Adrenal gland (tissue), 5 donors: ENCODE measurements at regions not wholly inside any gene's neighbourhood (a gene's known extent, or its start where the extent isn't known, plus 50 kb on each side); places are given as distances from the start of the nearest gene placed in this dataset.

Source experiments
- POLR2A ChIP-seq, 2 donors: fragments of 450-650 bp; IDR thresholded peaks; one replicate each; pipeline ENCODE4 v1.6.1; 2017; ENCODE audit warnings: antibody characterized with exemption in 2 of 2, mild to moderate bottlenecking in 2 of 2, moderate library complexity in 1 of 2
- TF ChIP-seq, protein P1 (sequence below), 6 experiments: fragments of 450-650 bp in 4 of 6; fragments of 200-600 bp in 2 of 6; sonication (generic) in 1 of 6; IDR thresholded peaks; 1 replicate in 5 of 6; 2 replicates in 1 of 6; pipeline versions ENCODE4 v1.5.1 to v1.8.0; 2016 to 2021; ENCODE audit warnings: antibody characterized with exemption in 6 of 6, mild to moderate bottlenecking in 2 of 6, moderate library complexity in 1 of 6
- donor health status: DM: no; HTN: no; CAD: no.

DNA sequence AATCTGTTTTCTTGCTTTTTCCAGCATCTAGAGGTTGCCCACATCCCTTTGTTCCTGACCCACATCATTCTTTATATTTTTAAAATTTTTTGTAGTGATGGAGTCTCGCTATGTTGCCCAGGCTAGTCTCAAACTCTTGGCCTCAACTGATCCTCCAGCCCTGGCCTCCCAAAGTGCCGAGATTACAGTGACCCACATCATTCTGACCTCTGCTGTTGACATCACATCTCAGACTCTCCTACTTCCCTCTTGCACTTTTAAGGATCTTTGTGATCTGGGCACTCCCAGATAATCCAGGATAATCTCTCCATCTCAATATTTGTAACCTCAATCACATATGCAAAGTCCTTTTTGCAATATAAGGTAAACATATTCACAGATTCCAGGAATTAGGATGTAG is 266.6 kb downstream of the MEX3B start:
- TF ChIP-seq POLR2A (IDR thresholded peaks at IDR 0.05): no peak
- TF ChIP-seq, protein P1, sequence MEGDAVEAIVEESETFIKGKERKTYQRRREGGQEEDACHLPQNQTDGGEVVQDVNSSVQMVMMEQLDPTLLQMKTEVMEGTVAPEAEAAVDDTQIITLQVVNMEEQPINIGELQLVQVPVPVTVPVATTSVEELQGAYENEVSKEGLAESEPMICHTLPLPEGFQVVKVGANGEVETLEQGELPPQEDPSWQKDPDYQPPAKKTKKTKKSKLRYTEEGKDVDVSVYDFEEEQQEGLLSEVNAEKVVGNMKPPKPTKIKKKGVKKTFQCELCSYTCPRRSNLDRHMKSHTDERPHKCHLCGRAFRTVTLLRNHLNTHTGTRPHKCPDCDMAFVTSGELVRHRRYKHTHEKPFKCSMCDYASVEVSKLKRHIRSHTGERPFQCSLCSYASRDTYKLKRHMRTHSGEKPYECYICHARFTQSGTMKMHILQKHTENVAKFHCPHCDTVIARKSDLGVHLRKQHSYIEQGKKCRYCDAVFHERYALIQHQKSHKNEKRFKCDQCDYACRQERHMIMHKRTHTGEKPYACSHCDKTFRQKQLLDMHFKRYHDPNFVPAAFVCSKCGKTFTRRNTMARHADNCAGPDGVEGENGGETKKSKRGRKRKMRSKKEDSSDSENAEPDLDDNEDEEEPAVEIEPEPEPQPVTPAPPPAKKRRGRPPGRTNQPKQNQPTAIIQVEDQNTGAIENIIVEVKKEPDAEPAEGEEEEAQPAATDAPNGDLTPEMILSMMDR (IDR thresholded peaks at IDR 0.05): no peak
